HEK293T (cell line): ENCODE measurements at regions not wholly inside any gene's neighbourhood (a gene's known extent, or its start where the extent isn't known, plus 50 kb on each side); places are given as distances from the start of the nearest gene placed in this dataset.

Experiments used
- CTCF ChIA-PET: fragments of 350-600 bp; formaldehyde crosslinking; extraction: SDS; loops from one replicate; lab custom pipeline; 2021; ENCODE audit warnings: antibody characterized with exemption, inconsistent platforms; lab: Yijun Ruan, JAX
- POLR2A ChIA-PET: fragments of 350-600 bp; formaldehyde crosslinking; extraction: SDS; loops from one replicate; lab custom pipeline; 2020; ENCODE audit warnings: antibody characterized with exemption, inconsistent platforms; lab: Yijun Ruan, JAX
- DNase-seq: peaks from one replicate; pipeline ENCODE4 v3.0.0; 2012; ENCODE audit warnings: mixed read lengths; ENCODE audit errors: extremely low spot score
- ARNT ChIP-seq: fragments of 450-650 bp; IDR thresholded peaks from 2 replicates; pipeline ENCODE4 v1.6.1; 2017; ENCODE audit warnings: mild to moderate bottlenecking
- BHLHE40 ChIP-seq: fragments of 450-650 bp; IDR thresholded peaks from 2 replicates; pipeline ENCODE4 v1.6.1; 2016; ENCODE audit warnings: mild to moderate bottlenecking, moderate library complexity, borderline replicate concordance
- CTBP1 ChIP-seq: fragments of 450-650 bp; IDR thresholded peaks from 2 replicates; pipeline ENCODE4 v1.6.1; 2016; ENCODE audit warnings: borderline replicate concordance
- ELF4 ChIP-seq: fragments of 450-650 bp; IDR thresholded peaks from 2 replicates; pipeline ENCODE4 v1.6.1; 2017; ENCODE audit warnings: antibody characterized with exemption
- FOXA1 ChIP-seq: fragments of 450-650 bp; IDR thresholded peaks from 2 replicates; pipeline ENCODE4 v1.6.1; 2016; ENCODE audit warnings: mild to moderate bottlenecking
- FOXK2 ChIP-seq: fragments of 450-650 bp; IDR thresholded peaks from 2 replicates; pipeline ENCODE4 v1.6.1; 2016; ENCODE audit warnings: mild to moderate bottlenecking
- FOXM1 ChIP-seq: fragments of 450-650 bp; IDR thresholded peaks from 2 replicates; pipeline ENCODE4 v1.6.1; 2017; ENCODE audit warnings: mild to moderate bottlenecking, borderline replicate concordance
- HDGF ChIP-seq: fragments of 450-650 bp; IDR thresholded peaks from 2 replicates; pipeline ENCODE4 v1.6.1; 2017; ENCODE audit warnings: antibody characterized with exemption, borderline replicate concordance
- L3MBTL2 ChIP-seq: fragments of 450-650 bp; conservative IDR thresholded peaks from 2 replicates; pipeline ENCODE4 v1.6.1; 2016; ENCODE audit warnings: mild to moderate bottlenecking
- LEF1 ChIP-seq: fragments of 450-650 bp; IDR thresholded peaks from 2 replicates; pipeline ENCODE4 v1.6.1; 2017; ENCODE audit warnings: mild to moderate bottlenecking, borderline replicate concordance
- NFRKB ChIP-seq: fragments of 450-650 bp; IDR thresholded peaks from 2 replicates; pipeline ENCODE4 v1.6.1; 2016; ENCODE audit warnings: mild to moderate bottlenecking, moderate library complexity
- PKNOX1 ChIP-seq: fragments of 450-650 bp; IDR thresholded peaks from 2 replicates; pipeline ENCODE4 v1.6.1; 2016
- SP1 ChIP-seq: fragments of 450-650 bp; IDR thresholded peaks from 2 replicates; pipeline ENCODE4 v1.6.1; 2017
- SUZ12 ChIP-seq: fragments of 450-650 bp; IDR thresholded peaks from 2 replicates; pipeline ENCODE4 v1.6.1; 2016; ENCODE audit warnings: mild to moderate bottlenecking
- TARDBP ChIP-seq: fragments of 450-650 bp; IDR thresholded peaks from 2 replicates; pipeline ENCODE4 v1.6.1; 2016
- ZNF384 ChIP-seq: fragments of 450-650 bp; IDR thresholded peaks from 2 replicates; pipeline ENCODE4 v1.6.1; 2016

GRCh38 chr15:94910166-94910565 lies 678.8 kb downstream of the MCTP2 start:
- DNase-seq, result no peak
- CTCF ChIA-PET, result no interaction called here
- POLR2A ChIA-PET, result no interaction called here
- TF ChIP-seq SUZ12, result no peak
- TF ChIP-seq LEF1, result no peak
- no peak for TF ChIP-seq NFRKB
- TF ChIP-seq CTBP1, result no peak
- no peak for TF ChIP-seq SP1
- TF ChIP-seq FOXK2, result no peak
- TF ChIP-seq HDGF, result no peak
- TF ChIP-seq L3MBTL2, result no peak
- no peak for TF ChIP-seq TARDBP
- no peak for TF ChIP-seq ZNF384
- no peak for TF ChIP-seq FOXA1
- no peak for TF ChIP-seq FOXM1
- no peak for TF ChIP-seq ELF4
- TF ChIP-seq BHLHE40, result no peak

GRCh38 chr15:94912760-94913159 lies 681.4 kb downstream of the MCTP2 start:
- ChIA-PET CTCF (no interaction called here), POLR2A (no interaction called here)
- DNase-seq, result no peak
- TF ChIP-seq BHLHE40 (no peak), SUZ12 (no peak)

GRCh38 chr15:94917068-94917467 lies 685.7 kb downstream of the MCTP2 start:
- DNase-seq, result no peak
- no peak for TF ChIP-seq CTBP1
- TF ChIP-seq LEF1, result no peak
- TF ChIP-seq TARDBP, result no peak
- TF ChIP-seq ELF4, result no peak
- TF ChIP-seq NFRKB, result no peak
- no peak for TF ChIP-seq ZNF384
- TF ChIP-seq SUZ12, result no peak
- TF ChIP-seq L3MBTL2, result no peak
- no peak for TF ChIP-seq ARNT
- no peak for TF ChIP-seq BHLHE40
- no peak for TF ChIP-seq FOXM1
- ChIA-PET POLR2A (no interaction called here), CTCF (no interaction called here)

- POLR2A ChIA-PET, result no interaction called here
- DNase-seq, result no peak
- CTCF ChIA-PET, result no interaction called here
- no peak for TF ChIP-seq SUZ12
- TF ChIP-seq NFRKB, result no peak
- TF ChIP-seq SP1, result no peak
- no peak for TF ChIP-seq FOXK2
- no peak for TF ChIP-seq ZNF384
- no peak for TF ChIP-seq BHLHE40
- no peak for TF ChIP-seq ELF4
- TF ChIP-seq PKNOX1, result no peak
- no peak for TF ChIP-seq FOXA1
- no peak for TF ChIP-seq ARNT
- no peak for TF ChIP-seq CTBP1
- TF ChIP-seq LEF1, result no peak
- no peak for TF ChIP-seq HDGF
- no peak for TF ChIP-seq L3MBTL2
- TF ChIP-seq TARDBP, result no peak
- TF ChIP-seq FOXM1, result no peak
Measured at GRCh38 chr15:94921936-94922335, 690.6 kb downstream of the MCTP2 start.

- DNase-seq, result no peak
- CTCF ChIA-PET, result no interaction called here
- TF ChIP-seq SP1 (no peak), HDGF (no peak)
- POLR2A ChIA-PET, result no interaction called here
Measured at GRCh38 chr15:94924057-94924456, 692.7 kb downstream of the MCTP2 start.

GRCh38 chr15:94924971-94925598 lies 693.7 kb downstream of the MCTP2 start:
- CTCF ChIA-PET, result no interaction called here

GRCh38 chr15:94925680-94926079 lies 694.3 kb downstream of the MCTP2 start:
- ChIA-PET CTCF (no interaction called here), POLR2A (no interaction called here)
- TF ChIP-seq BHLHE40, result no peak
- TF ChIP-seq NFRKB, result no peak
- TF ChIP-seq ZNF384, result no peak
- no peak for TF ChIP-seq LEF1
- no peak for DNase-seq

More at GRCh38 chr15:94924971-94925598, 693.7 kb downstream of the MCTP2 start:
- POLR2A ChIA-PET, result no interaction called here
- TF ChIP-seq SP1 (no peak), HDGF (no peak), FOXK2 (no peak), ARNT (no peak), LEF1 (no peak), CTBP1 (no peak), NFRKB (no peak), FOXA1 (no peak), FOXM1 (no peak), TARDBP (no peak), PKNOX1 (no peak)
- no peak for DNase-seq

- CTCF ChIA-PET, result no interaction called here
- POLR2A ChIA-PET, result no interaction called here
- DNase-seq, result no peak
- TF ChIP-seq FOXA1, result no peak
- TF ChIP-seq ZNF384, result no peak
- TF ChIP-seq L3MBTL2, result no peak
- TF ChIP-seq SUZ12, result no peak
- TF ChIP-seq FOXM1, result no peak
- TF ChIP-seq FOXK2, result no peak
- no peak for TF ChIP-seq CTBP1
- no peak for TF ChIP-seq PKNOX1
- TF ChIP-seq TARDBP, result no peak
- TF ChIP-seq SP1, result no peak
- no peak for TF ChIP-seq ELF4
- no peak for TF ChIP-seq HDGF
- TF ChIP-seq BHLHE40, result no peak
- TF ChIP-seq LEF1, result no peak
- TF ChIP-seq NFRKB, result no peak
- TF ChIP-seq ARNT, result no peak
Measured at GRCh38 chr15:94927003-94927402, 695.6 kb downstream of the MCTP2 start.
